Tongue (tissue), 1 donor: ENCODE measurements at regions not wholly inside any gene's neighbourhood (a gene's known extent, or its start where the extent isn't known, plus 50 kb on each side); places are given as distances from the start of the nearest gene placed in this dataset.
"Not testable (repeated sequence)": the region's sequence is repeated elsewhere in the genome, so short reads cannot be mapped to it uniquely, and the experiment has no call there.

Source experiments
- DNase-seq: peaks from one replicate; pipeline ENCODE4 v3.0.0-alpha.2; 2015

- peak; percentile 87 for DNase-seq
These were observed 297.0 kb upstream of the GULP1 start for GRCh38 chr2:187994464-187995331.

- no peak for DNase-seq
These were observed 296.1 kb upstream of the GULP1 start for GRCh38 chr2:187995556-187995955.

GRCh38 chr2:187996630-187997029 is 295.0 kb upstream of the GULP1 start:
- DNase-seq = no peak

- DNase-seq = no peak
These were observed 291.5 kb upstream of the GULP1 start for GRCh38 chr2:188000189-188000588.

- no peak for DNase-seq
These were observed 287.9 kb upstream of the GULP1 start for GRCh38 chr2:188003800-188004199.

GRCh38 chr2:188013767-188014166 is 277.9 kb upstream of the GULP1 start:
- no peak for DNase-seq

GRCh38 chr2:188016917-188017316 is 274.8 kb upstream of the GULP1 start:
- DNase-seq = no peak

GRCh38 chr2:188022389-188022788 is 269.3 kb upstream of the GULP1 start:
- no peak for DNase-seq

- DNase-seq = no peak
These were observed 268.6 kb upstream of the GULP1 start for GRCh38 chr2:188023035-188023434.

GRCh38 chr2:188024811-188025210 is 266.9 kb upstream of the GULP1 start:
- peak; percentile 63 for DNase-seq

- no peak for DNase-seq
These were observed 262.9 kb upstream of the GULP1 start for GRCh38 chr2:188028739-188029138.

- DNase-seq = no peak
These were observed 259.4 kb upstream of the GULP1 start for GRCh38 chr2:188032306-188032705.

GRCh38 chr2:188032786-188033185 is 258.9 kb upstream of the GULP1 start:
- DNase-seq = no peak

GRCh38 chr2:188033240-188033639 is 258.4 kb upstream of the GULP1 start:
- DNase-seq = not testable (repeated sequence)

GRCh38 chr2:188034102-188034501 is 257.6 kb upstream of the GULP1 start:
- DNase-seq = not testable (repeated sequence)

GRCh38 chr2:188035377-188035776 is 256.3 kb upstream of the GULP1 start:
- not testable (repeated sequence) for DNase-seq

GRCh38 chr2:188036786-188037185 is 254.9 kb upstream of the GULP1 start:
- DNase-seq = not testable (repeated sequence)

GRCh38 chr2:188039307-188039706 is 252.4 kb upstream of the GULP1 start:
- DNase-seq = no peak

GRCh38 chr2:188042412-188042811 is 249.3 kb upstream of the GULP1 start:
- DNase-seq = peak; percentile 10

- no peak for DNase-seq
These were observed 246.7 kb upstream of the GULP1 start for GRCh38 chr2:188045016-188045415.

- DNase-seq = no peak
These were observed 245.2 kb upstream of the GULP1 start for GRCh38 chr2:188046437-188046836.

GRCh38 chr2:188047735-188048134 is 243.9 kb upstream of the GULP1 start:
- no peak for DNase-seq

- DNase-seq = no peak
These were observed 240.9 kb upstream of the GULP1 start for GRCh38 chr2:188050726-188051125.

GRCh38 chr2:188051706-188052105 is 240.0 kb upstream of the GULP1 start:
- DNase-seq = no peak
